ENCODE measurements at regions not wholly inside any gene's neighbourhood (a gene's known extent, or its start where the extent isn't known, plus 50 kb on each side); places are given as distances from the start of the nearest gene placed in this dataset.
"Not testable (repeated sequence)": the region's sequence is repeated elsewhere in the genome, so short reads cannot be mapped to it uniquely, and the experiment has no call there.

DNA sequence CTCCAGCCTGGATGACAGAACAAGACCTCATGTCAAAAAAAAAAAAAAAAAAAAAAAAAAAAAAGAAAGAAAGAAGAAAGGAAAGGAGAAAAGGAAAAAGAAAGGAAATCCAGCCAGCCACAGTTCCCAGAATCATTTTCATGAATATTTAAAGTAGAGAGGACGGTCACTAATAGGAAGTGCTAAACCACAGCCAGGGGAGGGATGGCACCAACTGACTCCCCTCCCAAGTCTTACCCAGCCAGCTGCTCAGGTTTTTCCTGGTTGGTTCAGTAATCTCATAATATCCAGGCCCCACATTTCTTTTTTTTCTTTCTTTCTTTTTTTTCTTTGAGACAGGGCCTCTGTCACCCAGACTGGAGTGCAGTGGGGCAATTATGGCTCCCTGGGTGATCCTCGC, 63.9 kb upstream of the AK4 start:
- DNase-seq (ENCODE audit: low read depth, low spot score) (no peak), FAIRE-seq (no peak), ATAC-seq (no peak)
- Histone ChIP-seq H3K4me2 (ENCODE audit: control insufficient read depth, insufficient read depth) (no peak overlapping the region), H3K36me3 (ENCODE audit: control insufficient read depth in 2 of 2, insufficient read depth in 2 of 2, low read length in 1 of 2) (no peaks in the 10 kb centered on the region), H3K27ac (ENCODE audit: control insufficient read depth, insufficient read depth) (no peak overlapping the region), H3K9ac (ENCODE audit: control insufficient read depth, insufficient read depth, low read length) (no peak overlapping the region), H3K79me2 (ENCODE audit: control insufficient read depth, insufficient read depth, low read length) (no peaks in the 10 kb centered on the region), H3K4me1 (ENCODE audit: control insufficient read depth, insufficient read depth, low read length) (no peaks in the 10 kb centered on the region), H2AFZ (ENCODE audit: control insufficient read depth, low read depth, low read length) (no peak overlapping the region), H3K4me3 (no peak overlapping the region), H3K27me3 (replicated peaks in 1 of 2; ENCODE audit: control insufficient read depth in 2 of 2, insufficient read depth in 2 of 2, low read length in 1 of 2) (no peaks in the 10 kb centered on the region), H3K9me3 (replicated peaks; ENCODE audit: control insufficient read depth, insufficient read depth, low read length) (no peaks in the 10 kb centered on the region; the same call in 2 of the 3 replicates), H4K20me1 (ENCODE audit: control insufficient read depth, insufficient read depth) (no peaks in the 10 kb centered on the region)
- 58% methylated on average over 2 of the region's 2 CpGs for WGBS (ENCODE audit: insufficient coverage, insufficient replicate concordance, low lambda C conversion rate, missing lambda C conversion rate)
- TF ChIP-seq, protein P1, sequence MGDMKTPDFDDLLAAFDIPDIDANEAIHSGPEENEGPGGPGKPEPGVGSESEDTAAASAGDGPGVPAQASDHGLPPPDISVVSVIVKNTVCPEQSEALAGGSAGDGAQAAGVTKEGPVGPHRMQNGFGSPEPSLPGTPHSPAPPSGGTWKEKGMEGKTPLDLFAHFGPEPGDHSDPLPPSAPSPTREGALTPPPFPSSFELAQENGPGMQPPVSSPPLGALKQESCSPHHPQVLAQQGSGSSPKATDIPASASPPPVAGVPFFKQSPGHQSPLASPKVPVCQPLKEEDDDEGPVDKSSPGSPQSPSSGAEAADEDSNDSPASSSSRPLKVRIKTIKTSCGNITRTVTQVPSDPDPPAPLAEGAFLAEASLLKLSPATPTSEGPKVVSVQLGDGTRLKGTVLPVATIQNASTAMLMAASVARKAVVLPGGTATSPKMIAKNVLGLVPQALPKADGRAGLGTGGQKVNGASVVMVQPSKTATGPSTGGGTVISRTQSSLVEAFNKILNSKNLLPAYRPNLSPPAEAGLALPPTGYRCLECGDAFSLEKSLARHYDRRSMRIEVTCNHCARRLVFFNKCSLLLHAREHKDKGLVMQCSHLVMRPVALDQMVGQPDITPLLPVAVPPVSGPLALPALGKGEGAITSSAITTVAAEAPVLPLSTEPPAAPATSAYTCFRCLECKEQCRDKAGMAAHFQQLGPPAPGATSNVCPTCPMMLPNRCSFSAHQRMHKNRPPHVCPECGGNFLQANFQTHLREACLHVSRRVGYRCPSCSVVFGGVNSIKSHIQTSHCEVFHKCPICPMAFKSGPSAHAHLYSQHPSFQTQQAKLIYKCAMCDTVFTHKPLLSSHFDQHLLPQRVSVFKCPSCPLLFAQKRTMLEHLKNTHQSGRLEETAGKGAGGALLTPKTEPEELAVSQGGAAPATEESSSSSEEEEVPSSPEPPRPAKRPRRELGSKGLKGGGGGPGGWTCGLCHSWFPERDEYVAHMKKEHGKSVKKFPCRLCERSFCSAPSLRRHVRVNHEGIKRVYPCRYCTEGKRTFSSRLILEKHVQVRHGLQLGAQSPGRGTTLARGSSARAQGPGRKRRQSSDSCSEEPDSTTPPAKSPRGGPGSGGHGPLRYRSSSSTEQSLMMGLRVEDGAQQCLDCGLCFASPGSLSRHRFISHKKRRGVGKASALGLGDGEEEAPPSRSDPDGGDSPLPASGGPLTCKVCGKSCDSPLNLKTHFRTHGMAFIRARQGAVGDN (IDR thresholded peaks at IDR 0.05), result no peak
- no peak for TF ChIP-seq YY1 (IDR thresholded peaks at IDR 0.05; ENCODE audit: low read depth, low read length)
- TF ChIP-seq POLR2A (IDR thresholded peaks at IDR 0.05; ENCODE audit: low read depth, low read length), result no peak
- no peak for TF ChIP-seq NFIC (IDR thresholded peaks at IDR 0.05; ENCODE audit: low read depth, low read length)
- no peak for TF ChIP-seq MTA2 (IDR thresholded peaks at IDR 0.05; ENCODE audit: low read depth)
- TF ChIP-seq, protein P2, sequence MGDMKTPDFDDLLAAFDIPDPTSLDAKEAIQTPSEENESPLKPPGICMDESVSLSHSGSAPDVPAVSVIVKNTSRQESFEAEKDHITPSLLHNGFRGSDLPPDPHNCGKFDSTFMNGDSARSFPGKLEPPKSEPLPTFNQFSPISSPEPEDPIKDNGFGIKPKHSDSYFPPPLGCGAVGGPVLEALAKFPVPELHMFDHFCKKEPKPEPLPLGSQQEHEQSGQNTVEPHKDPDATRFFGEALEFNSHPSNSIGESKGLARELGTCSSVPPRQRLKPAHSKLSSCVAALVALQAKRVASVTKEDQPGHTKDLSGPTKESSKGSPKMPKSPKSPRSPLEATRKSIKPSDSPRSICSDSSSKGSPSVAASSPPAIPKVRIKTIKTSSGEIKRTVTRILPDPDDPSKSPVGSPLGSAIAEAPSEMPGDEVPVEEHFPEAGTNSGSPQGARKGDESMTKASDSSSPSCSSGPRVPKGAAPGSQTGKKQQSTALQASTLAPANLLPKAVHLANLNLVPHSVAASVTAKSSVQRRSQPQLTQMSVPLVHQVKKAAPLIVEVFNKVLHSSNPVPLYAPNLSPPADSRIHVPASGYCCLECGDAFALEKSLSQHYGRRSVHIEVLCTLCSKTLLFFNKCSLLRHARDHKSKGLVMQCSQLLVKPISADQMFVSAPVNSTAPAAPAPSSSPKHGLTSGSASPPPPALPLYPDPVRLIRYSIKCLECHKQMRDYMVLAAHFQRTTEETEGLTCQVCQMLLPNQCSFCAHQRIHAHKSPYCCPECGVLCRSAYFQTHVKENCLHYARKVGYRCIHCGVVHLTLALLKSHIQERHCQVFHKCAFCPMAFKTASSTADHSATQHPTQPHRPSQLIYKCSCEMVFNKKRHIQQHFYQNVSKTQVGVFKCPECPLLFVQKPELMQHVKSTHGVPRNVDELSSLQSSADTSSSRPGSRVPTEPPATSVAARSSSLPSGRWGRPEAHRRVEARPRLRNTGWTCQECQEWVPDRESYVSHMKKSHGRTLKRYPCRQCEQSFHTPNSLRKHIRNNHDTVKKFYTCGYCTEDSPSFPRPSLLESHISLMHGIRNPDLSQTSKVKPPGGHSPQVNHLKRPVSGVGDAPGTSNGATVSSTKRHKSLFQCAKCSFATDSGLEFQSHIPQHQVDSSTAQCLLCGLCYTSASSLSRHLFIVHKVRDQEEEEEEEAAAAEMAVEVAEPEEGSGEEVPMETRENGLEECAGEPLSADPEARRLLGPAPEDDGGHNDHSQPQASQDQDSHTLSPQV (IDR thresholded peaks at IDR 0.05), result no peak
- no peak for TF ChIP-seq BRCA1 (IDR thresholded peaks at IDR 0.05; ENCODE audit: low read depth, low read length)
- no peak for TF ChIP-seq STAT1 (conservative IDR thresholded peaks at IDR 0.05)
- in situ Hi-C loops (cut with MboI) (no loop called here), intact Hi-C loops (cut with micrococcal nuclease; ENCODE audit: unreplicated experiment) (no loop called here)
- ChIA-PET POLR2A (no interaction called here), SMC1A (ENCODE audit: uncharacterized antibody, unreplicated experiment) (no interaction called here), CTCF (interaction anchor here (0.7 to 1.0 kb wide), 2 partner anchors 9 to 60 kb away, joined by 3 read pairs; no protein-coding TSS in a partner anchor), RAD21 (ENCODE audit: unreplicated experiment) (interaction anchor here (0.9 to 1.3 kb wide), 2 partner anchors 9 to 1676 kb away, joined by 3 read pairs; no protein-coding TSS in a partner anchor)
- BruUV-seq (replicated peaks), result no TSS peak

GRCh38 chr1:65087519-65087918, 60.5 kb upstream of the AK4 start:
- FAIRE-seq; BruUV-seq (replicated peaks); H3K9me3 ChIP-seq (replicated peaks; ENCODE audit: control insufficient read depth, insufficient read depth, low read length); CTCF ChIA-PET; in situ Hi-C loops (cut with MboI); POLR2A ChIA-PET; H3K4me1 ChIP-seq (ENCODE audit: control insufficient read depth, insufficient read depth, low read length); ATAC-seq; H3K27me3 ChIP-seq (replicated peaks in 1 of 2; ENCODE audit: control insufficient read depth in 2 of 2, insufficient read depth in 2 of 2, low read length in 1 of 2); H4K20me1 ChIP-seq (ENCODE audit: control insufficient read depth, insufficient read depth); RAD21 ChIA-PET (ENCODE audit: unreplicated experiment); H3K4me3 ChIP-seq; DNase-seq (ENCODE audit: low read depth, low spot score); SMC1A ChIA-PET (ENCODE audit: uncharacterized antibody, unreplicated experiment); H3K4me2 ChIP-seq (ENCODE audit: control insufficient read depth, insufficient read depth); H3K79me2 ChIP-seq (ENCODE audit: control insufficient read depth, insufficient read depth, low read length); H3K36me3 ChIP-seq (ENCODE audit: control insufficient read depth in 2 of 2, insufficient read depth in 2 of 2, low read length in 1 of 2); intact Hi-C loops (cut with micrococcal nuclease; ENCODE audit: unreplicated experiment); H3K9ac ChIP-seq (ENCODE audit: control insufficient read depth, insufficient read depth, low read length); H3K27ac ChIP-seq (ENCODE audit: control insufficient read depth, insufficient read depth); H2AFZ ChIP-seq (ENCODE audit: control insufficient read depth, low read depth, low read length): not testable (repeated sequence)
